ENCODE measurements at regions not wholly inside any gene's neighbourhood (a gene's known extent, or its start where the extent isn't known, plus 50 kb on each side); places are given as distances from the start of the nearest gene placed in this dataset.

- no peaks in the 10 kb centered on the region for H3K27me3 ChIP-seq (ENCODE audit: low read depth)
- H3K36me3 ChIP-seq = no peaks in the 10 kb centered on the region
- H3K9me3 ChIP-seq (replicated peaks) = peaks cover 30% of the 10 kb centered on the region
- TF ChIP-seq CTCF (IDR thresholded peaks at IDR 0.05; ENCODE audit: borderline replicate concordance) = no peak
- no peak for DNase-seq
- intact Hi-C loops (cut with micrococcal nuclease) = no loop called here
- no peak overlapping the region for H3K27ac ChIP-seq (replicated peaks)
- H3K4me1 ChIP-seq = no peaks in the 10 kb centered on the region
- H3K4me3 ChIP-seq = no peak overlapping the region
Measured at GRCh38 chr4:132540268-132540667, 608.8 kb upstream of the PCDH10 start.

GRCh38 chr4:132540797-132541196, 608.3 kb upstream of the PCDH10 start:
- Histone ChIP-seq H3K4me1 (no peaks in the 10 kb centered on the region), H3K36me3 (no peaks in the 10 kb centered on the region), H3K27me3 (ENCODE audit: low read depth) (no peaks in the 10 kb centered on the region), H3K4me3 (no peak overlapping the region), H3K27ac (replicated peaks) (no peak overlapping the region), H3K9me3 (replicated peaks) (peaks cover 30% of the 10 kb centered on the region)
- TF ChIP-seq CTCF (IDR thresholded peaks at IDR 0.05; ENCODE audit: borderline replicate concordance) = no peak
- intact Hi-C loops (cut with micrococcal nuclease) = no loop called here
- no peak for DNase-seq

GRCh38 chr4:132542228-132542627, 606.9 kb upstream of the PCDH10 start:
- H3K36me3 ChIP-seq = no peaks in the 10 kb centered on the region
- H3K4me3 ChIP-seq = no peak overlapping the region
- no peaks in the 10 kb centered on the region for H3K4me1 ChIP-seq
- DNase-seq = no peak
- H3K27ac ChIP-seq (replicated peaks) = no peak overlapping the region
- TF ChIP-seq CTCF (IDR thresholded peaks at IDR 0.05; ENCODE audit: borderline replicate concordance) = no peak
- peaks cover 26% of the 10 kb centered on the region for H3K9me3 ChIP-seq (replicated peaks)
- intact Hi-C loops (cut with micrococcal nuclease) = no loop called here
- H3K27me3 ChIP-seq (ENCODE audit: low read depth) = no peaks in the 10 kb centered on the region

- Histone ChIP-seq H3K9me3 (replicated peaks) (peaks cover 15% of the 10 kb centered on the region), H3K36me3 (no peaks in the 10 kb centered on the region), H3K4me3 (no peak overlapping the region), H3K27ac (replicated peaks) (no peak overlapping the region), H3K27me3 (ENCODE audit: low read depth) (no peaks in the 10 kb centered on the region), H3K4me1 (no peaks in the 10 kb centered on the region)
- TF ChIP-seq CTCF (IDR thresholded peaks at IDR 0.05; ENCODE audit: borderline replicate concordance) = no peak
- DNase-seq = no peak
- intact Hi-C loops (cut with micrococcal nuclease) = no loop called here
Measured at GRCh38 chr4:132548463-132548862, 600.6 kb upstream of the PCDH10 start.

GRCh38 chr4:132556316-132556715, 592.8 kb upstream of the PCDH10 start:
- intact Hi-C loops (cut with micrococcal nuclease) = no loop called here
- H3K4me3 ChIP-seq = no peak overlapping the region
- DNase-seq = no peak
- no peak overlapping the region for H3K27ac ChIP-seq (replicated peaks)
- H3K4me1 ChIP-seq = no peaks in the 10 kb centered on the region
- no peaks in the 10 kb centered on the region for H3K27me3 ChIP-seq (ENCODE audit: low read depth)
- no peaks in the 10 kb centered on the region for H3K36me3 ChIP-seq
- H3K9me3 ChIP-seq (replicated peaks) = no peaks in the 10 kb centered on the region
- TF ChIP-seq CTCF (IDR thresholded peaks at IDR 0.05; ENCODE audit: borderline replicate concordance) = no peak

- intact Hi-C loops (cut with micrococcal nuclease) = no loop called here
- Histone ChIP-seq H3K4me1 (no peaks in the 10 kb centered on the region), H3K4me3 (no peak overlapping the region), H3K9me3 (replicated peaks) (no peaks in the 10 kb centered on the region), H3K27ac (replicated peaks) (no peak overlapping the region), H3K36me3 (no peaks in the 10 kb centered on the region), H3K27me3 (ENCODE audit: low read depth) (no peaks in the 10 kb centered on the region)
- TF ChIP-seq CTCF (IDR thresholded peaks at IDR 0.05; ENCODE audit: borderline replicate concordance) = no peak
- no peak for DNase-seq
Measured at GRCh38 chr4:132557660-132558059, 591.4 kb upstream of the PCDH10 start.

Measured in left ventricle myocardium inferior (tissue), 1 donor.